Activated CD4-positive, alpha-beta T cell treated with anti-CD3 and anti-CD28 coated beads, Interleukin-2, amount 10 ng/mL, durations not matched to agents 24 days and 14 days (primary cell): ENCODE measurements at regions not wholly inside any gene's neighbourhood (a gene's known extent, or its start where the extent isn't known, plus 50 kb on each side); places are given as distances from the start of the nearest gene placed in this dataset.
A peak's percentile ranks its signal among the peaks of the same experiment; 100 is the strongest.

Experiments
- DNase-seq: peaks from one replicate; pipeline ENCODE4 v3.0.0; 2022
- H3K27ac Mint-ChIP-seq: one replicate; pipeline ENCODE4 v1.8.0; 2022; ENCODE audit warnings: mild to moderate bottlenecking, mixed read lengths
- H3K27me3 Mint-ChIP-seq: one replicate; pipeline ENCODE4 v1.8.0; 2022; ENCODE audit warnings: mixed read lengths
- H3K36me3 Mint-ChIP-seq: one replicate; pipeline ENCODE4 v1.8.0; 2022; ENCODE audit warnings: low read depth, mild to moderate bottlenecking, mixed read lengths
- H3K4me1 Mint-ChIP-seq: one replicate; pipeline ENCODE4 v1.8.0; 2021; ENCODE audit warnings: mixed read lengths
- H3K4me3 Mint-ChIP-seq: one replicate; pipeline ENCODE4 v1.8.0; 2022; ENCODE audit warnings: mild to moderate bottlenecking, moderate library complexity, mixed read lengths
- H3K9me3 Mint-ChIP-seq: one replicate; pipeline ENCODE4 v1.8.0; 2021; ENCODE audit warnings: mixed read lengths
- intact Hi-C: fragments of 100-400 bp; cut with micrococcal nuclease; formaldehyde crosslinking; loops from one replicate; pipeline ENCODE4 v1.15.1; 2023

- intact Hi-C loops: no loop called here
These were observed 158.7 kb upstream of the SLCO3A1 start for GRCh38 chr15:91694831-91695210.

GRCh38 chr15:91695799-91696198, 157.7 kb upstream of the SLCO3A1 start:
- Mint-ChIP-seq H3K27ac (no peak overlapping the region), H3K4me3 (no peak overlapping the region), H3K9me3 (no peaks in the 10 kb centered on the region), H3K36me3 (no peaks in the 10 kb centered on the region), H3K27me3 (peaks cover 9% of the 10 kb centered on the region), H3K4me1 (no peaks in the 10 kb centered on the region)
- intact Hi-C loops: no loop called here
- DNase-seq: no peak

More at GRCh38 chr15:91694831-91695210, 158.7 kb upstream of the SLCO3A1 start:
- Mint-ChIP-seq H3K36me3 (no peaks in the 10 kb centered on the region), H3K27ac (no peak overlapping the region), H3K4me3 (no peak overlapping the region), H3K4me1 (no peaks in the 10 kb centered on the region), H3K9me3 (no peaks in the 10 kb centered on the region), H3K27me3 (peaks cover 9% of the 10 kb centered on the region)
- no peak for DNase-seq

- DNase-seq: no peak
- no peaks in the 10 kb centered on the region for H3K36me3 Mint-ChIP-seq
- H3K27ac Mint-ChIP-seq: no peak overlapping the region
- no peak overlapping the region for H3K4me3 Mint-ChIP-seq
- peaks cover 13% of the 10 kb centered on the region for H3K27me3 Mint-ChIP-seq
- intact Hi-C loops: no loop called here
- H3K9me3 Mint-ChIP-seq: no peaks in the 10 kb centered on the region
- no peaks in the 10 kb centered on the region for H3K4me1 Mint-ChIP-seq
These were observed 156.5 kb upstream of the SLCO3A1 start for GRCh38 chr15:91696981-91697380.

GRCh38 chr15:91698241-91698640, 155.3 kb upstream of the SLCO3A1 start:
- intact Hi-C loops: no loop called here
- H3K4me3 Mint-ChIP-seq: no peak overlapping the region
- H3K9me3 Mint-ChIP-seq: no peaks in the 10 kb centered on the region
- no peaks in the 10 kb centered on the region for H3K36me3 Mint-ChIP-seq
- H3K27me3 Mint-ChIP-seq: peaks cover 13% of the 10 kb centered on the region
- no peaks in the 10 kb centered on the region for H3K4me1 Mint-ChIP-seq
- DNase-seq: no peak
- no peak overlapping the region for H3K27ac Mint-ChIP-seq

- Mint-ChIP-seq H3K9me3 (no peaks in the 10 kb centered on the region), H3K4me1 (no peaks in the 10 kb centered on the region), H3K27me3 (peaks cover 16% of the 10 kb centered on the region), H3K27ac (no peak overlapping the region), H3K4me3 (no peak overlapping the region), H3K36me3 (no peaks in the 10 kb centered on the region)
- DNase-seq: no peak
- intact Hi-C loops: no loop called here
These were observed 153.8 kb upstream of the SLCO3A1 start for GRCh38 chr15:91699741-91700140.

- DNase-seq: no peak
- H3K4me1 Mint-ChIP-seq: peaks cover 17% of the 10 kb centered on the region
- H3K36me3 Mint-ChIP-seq: no peaks in the 10 kb centered on the region
- H3K9me3 Mint-ChIP-seq: peaks cover 3% of the 10 kb centered on the region
- H3K27ac Mint-ChIP-seq: no peak overlapping the region
- intact Hi-C loops: no loop called here
- H3K27me3 Mint-ChIP-seq: peaks cover 12% of the 10 kb centered on the region
- H3K4me3 Mint-ChIP-seq: no peak overlapping the region
These were observed 150.2 kb upstream of the SLCO3A1 start for GRCh38 chr15:91703274-91703673.

- H3K36me3 Mint-ChIP-seq: no peaks in the 10 kb centered on the region
- DNase-seq: no peak
- intact Hi-C loops: no loop called here
- no peak overlapping the region for H3K27ac Mint-ChIP-seq
- peaks cover 3% of the 10 kb centered on the region for H3K9me3 Mint-ChIP-seq
- H3K4me1 Mint-ChIP-seq: peaks cover 17% of the 10 kb centered on the region
- no peak overlapping the region for H3K4me3 Mint-ChIP-seq
- peaks cover 18% of the 10 kb centered on the region for H3K27me3 Mint-ChIP-seq
These were observed 149.2 kb upstream of the SLCO3A1 start for GRCh38 chr15:91704343-91704742.

- Mint-ChIP-seq H3K4me3 (peak overlapping the region; percentile 11), H3K27me3 (peaks cover 25% of the 10 kb centered on the region), H3K36me3 (no peaks in the 10 kb centered on the region), H3K4me1 (peaks cover 17% of the 10 kb centered on the region), H3K27ac (peak overlapping the region; percentile 67), H3K9me3 (peaks cover 3% of the 10 kb centered on the region)
- DNase-seq: peak; percentile 97
- intact Hi-C loops: loop anchor here (1.0 to 2.0 kb wide), 5 partner anchors 150 to 404 kb away; no protein-coding TSS in a partner anchor
These were observed 147.0 kb upstream of the SLCO3A1 start for GRCh38 chr15:91706322-91707032.

GRCh38 chr15:91710080-91710698, 143.3 kb upstream of the SLCO3A1 start:
- Mint-ChIP-seq H3K4me1 (peaks cover 17% of the 10 kb centered on the region), H3K27me3 (peaks cover 41% of the 10 kb centered on the region), H3K27ac (no peak overlapping the region), H3K4me3 (no peak overlapping the region), H3K9me3 (peaks cover 3% of the 10 kb centered on the region), H3K36me3 (no peaks in the 10 kb centered on the region)
- DNase-seq: no peak
- intact Hi-C loops: no loop called here

- H3K4me3 Mint-ChIP-seq: no peak overlapping the region
- no peaks in the 10 kb centered on the region for H3K9me3 Mint-ChIP-seq
- intact Hi-C loops: no loop called here
These were observed 142.0 kb upstream of the SLCO3A1 start for GRCh38 chr15:91711384-91712033.

GRCh38 chr15:91712286-91712685, 141.2 kb upstream of the SLCO3A1 start:
- Mint-ChIP-seq H3K4me3 (no peak overlapping the region), H3K9me3 (no peaks in the 10 kb centered on the region), H3K27me3 (peaks cover 48% of the 10 kb centered on the region), H3K4me1 (no peaks in the 10 kb centered on the region), H3K27ac (no peak overlapping the region), H3K36me3 (no peaks in the 10 kb centered on the region)
- DNase-seq: no peak
- intact Hi-C loops: no loop called here

More at GRCh38 chr15:91711384-91712033, 142.0 kb upstream of the SLCO3A1 start:
- Mint-ChIP-seq H3K36me3 (no peaks in the 10 kb centered on the region), H3K27me3 (peaks cover 46% of the 10 kb centered on the region), H3K27ac (no peak overlapping the region), H3K4me1 (peaks cover 6% of the 10 kb centered on the region)
- no peak for DNase-seq

GRCh38 chr15:91716536-91716935, 137.0 kb upstream of the SLCO3A1 start:
- Mint-ChIP-seq H3K27ac (no peak overlapping the region), H3K9me3 (no peaks in the 10 kb centered on the region), H3K27me3 (peaks cover 55% of the 10 kb centered on the region), H3K36me3 (no peaks in the 10 kb centered on the region), H3K4me3 (no peak overlapping the region), H3K4me1 (no peaks in the 10 kb centered on the region)
- no peak for DNase-seq
- intact Hi-C loops: no loop called here

- intact Hi-C loops: no loop called here
- no peak for DNase-seq
- H3K27ac Mint-ChIP-seq: no peak overlapping the region
- peaks cover 55% of the 10 kb centered on the region for H3K27me3 Mint-ChIP-seq
- H3K4me1 Mint-ChIP-seq: no peaks in the 10 kb centered on the region
- H3K9me3 Mint-ChIP-seq: no peaks in the 10 kb centered on the region
- no peak overlapping the region for H3K4me3 Mint-ChIP-seq
- no peaks in the 10 kb centered on the region for H3K36me3 Mint-ChIP-seq
These were observed 135.7 kb upstream of the SLCO3A1 start for GRCh38 chr15:91717811-91718210.

- H3K27ac Mint-ChIP-seq: no peak overlapping the region
- intact Hi-C loops: no loop called here
These were observed 129.5 kb upstream of the SLCO3A1 start for GRCh38 chr15:91723959-91724358.

More at GRCh38 chr15:91723959-91724358, 129.5 kb upstream of the SLCO3A1 start:
- no peak for DNase-seq
- H3K4me1 Mint-ChIP-seq: no peaks in the 10 kb centered on the region
- no peaks in the 10 kb centered on the region for H3K9me3 Mint-ChIP-seq
- H3K4me3 Mint-ChIP-seq: no peak overlapping the region
- no peaks in the 10 kb centered on the region for H3K36me3 Mint-ChIP-seq
- peaks cover 35% of the 10 kb centered on the region for H3K27me3 Mint-ChIP-seq
